Left lung (tissue), 4 donors: ENCODE measurements at regions not wholly inside any gene's neighbourhood (a gene's known extent, or its start where the extent isn't known, plus 50 kb on each side); places are given as distances from the start of the nearest gene placed in this dataset.
A peak's percentile ranks its signal among the peaks of the same experiment; 100 is the strongest.

Experiments
- ATAC-seq: fragments of 200-7000 bp; cut with Tn5 transposase; one replicate; pipeline ENCODE4 v1.9.1; 2020; ENCODE audit warnings: moderate library complexity
- DNase-seq, 4 donors: peaks; one replicate each; pipeline ENCODE4 v3.0.0-alpha.2; 2013 to 2020
- H3K27ac ChIP-seq, 2 donors: fragments of 200-600 bp; sonication (generic) in 1 of 2; one replicate each; pipeline versions ENCODE4 v1.5.0 to v1.8.0; 2020 to 2021
- H3K27me3 ChIP-seq, 2 donors: fragments of 200-600 bp; sonication (generic) in 1 of 2; one replicate each; pipeline versions ENCODE4 v1.5.0 to v1.8.0; 2020 to 2021
- H3K36me3 ChIP-seq, 2 donors: fragments of 200-600 bp; sonication (generic) in 1 of 2; one replicate each; pipeline versions ENCODE4 v1.5.0 to v1.8.0; 2020 to 2021
- H3K4me1 ChIP-seq, 2 donors: fragments of 200-600 bp; one replicate each; pipeline ENCODE4 v1.8.0; 2021
- H3K4me3 ChIP-seq, 2 donors: fragments of 200-600 bp; sonication (generic) in 1 of 2; one replicate each; pipeline versions ENCODE4 v1.5.0 to v1.8.0; 2020 to 2021; ENCODE audit warnings: mild to moderate bottlenecking in 1 of 2
- H3K9me3 ChIP-seq, 2 donors: fragments of 200-600 bp; sonication (generic) in 1 of 2; one replicate each; pipeline versions ENCODE4 v1.5.0 to v1.8.0; 2020 to 2021
- CTCF ChIP-seq, 2 donors: fragments of 200-600 bp; sonication (generic) in 1 of 2; IDR thresholded peaks; one replicate each; pipeline versions ENCODE4 v1.5.0 to v1.8.0; 2021; ENCODE audit warnings: antibody characterized with exemption in 2 of 2
- intact Hi-C, 2 donors: fragments of 100-400 bp; cut with DNase I; formaldehyde crosslinking; loops; one replicate each; pipeline versions ENCODE4 v1.11.2 to v1.14.2; 2022
- donor health status: DM: no; HTN: yes; CAD: no.
- donor health status: DM: no; HTN: no; CAD: no.

DNA sequence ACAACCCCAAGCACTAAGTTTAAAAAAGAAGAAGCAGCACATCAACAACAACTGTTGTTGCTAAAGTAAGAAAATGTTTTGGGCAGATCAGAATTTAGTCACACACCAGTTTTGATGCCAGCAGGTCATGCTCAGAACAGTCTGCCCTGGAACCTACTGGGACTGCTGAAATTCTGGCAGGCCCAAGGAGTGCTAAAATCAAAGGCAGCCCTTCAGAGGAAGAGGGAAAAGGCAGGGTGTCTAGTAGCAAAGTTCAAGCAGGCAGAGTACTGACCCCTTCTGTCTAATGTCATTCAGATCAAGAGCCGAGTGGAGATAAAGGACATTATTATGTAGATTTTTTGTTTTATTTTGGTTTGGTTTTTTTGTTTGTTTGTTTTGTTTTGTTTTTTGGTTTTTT is 96.6 kb upstream of the LOC128125822 start:
- no peaks in the 10 kb centered on the region for H3K36me3 ChIP-seq
- no peaks in the 10 kb centered on the region for H3K9me3 ChIP-seq
- TF ChIP-seq CTCF (IDR thresholded peaks at IDR 0.05), result no peak
- no peaks in the 10 kb centered on the region for H3K4me1 ChIP-seq
- ATAC-seq (no peak), DNase-seq (no peak)
- intact Hi-C loops, result no loop called here
- H3K27me3 ChIP-seq, result no peaks in the 10 kb centered on the region
- H3K4me3 ChIP-seq, result no peak overlapping the region
- no peak overlapping the region for H3K27ac ChIP-seq

DNA sequence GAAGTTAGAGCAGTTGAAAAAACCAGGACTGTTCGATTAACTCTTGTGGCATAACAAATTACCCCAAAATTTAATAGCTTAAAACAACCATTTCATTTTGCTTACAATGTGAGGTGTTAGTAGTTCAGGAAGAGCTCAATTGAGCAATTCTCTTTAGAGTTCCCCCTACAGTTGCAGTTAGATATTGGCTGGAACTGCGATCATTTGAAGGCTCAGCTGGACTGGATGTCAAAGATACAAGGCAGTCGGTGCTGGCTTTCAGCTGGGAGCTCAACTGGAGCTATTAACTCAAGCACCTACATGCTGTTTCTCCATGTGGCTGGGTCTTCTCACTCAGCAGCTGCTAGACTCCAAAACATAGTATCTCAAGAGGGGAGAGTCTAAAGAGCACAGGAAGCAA is 96.0 kb upstream of the LOC128125822 start:
- H3K9me3 ChIP-seq, result no peaks in the 10 kb centered on the region
- no peaks in the 10 kb centered on the region for H3K27me3 ChIP-seq
- no peaks in the 10 kb centered on the region for H3K4me1 ChIP-seq
- DNase-seq, result no peak
- H3K4me3 ChIP-seq, result no peak overlapping the region
- no peaks in the 10 kb centered on the region for H3K36me3 ChIP-seq
- H3K27ac ChIP-seq, result no peak overlapping the region
- peak; percentile 35 for ATAC-seq
- intact Hi-C loops, result no loop called here
- no peak for TF ChIP-seq CTCF (IDR thresholded peaks at IDR 0.05)

DNA sequence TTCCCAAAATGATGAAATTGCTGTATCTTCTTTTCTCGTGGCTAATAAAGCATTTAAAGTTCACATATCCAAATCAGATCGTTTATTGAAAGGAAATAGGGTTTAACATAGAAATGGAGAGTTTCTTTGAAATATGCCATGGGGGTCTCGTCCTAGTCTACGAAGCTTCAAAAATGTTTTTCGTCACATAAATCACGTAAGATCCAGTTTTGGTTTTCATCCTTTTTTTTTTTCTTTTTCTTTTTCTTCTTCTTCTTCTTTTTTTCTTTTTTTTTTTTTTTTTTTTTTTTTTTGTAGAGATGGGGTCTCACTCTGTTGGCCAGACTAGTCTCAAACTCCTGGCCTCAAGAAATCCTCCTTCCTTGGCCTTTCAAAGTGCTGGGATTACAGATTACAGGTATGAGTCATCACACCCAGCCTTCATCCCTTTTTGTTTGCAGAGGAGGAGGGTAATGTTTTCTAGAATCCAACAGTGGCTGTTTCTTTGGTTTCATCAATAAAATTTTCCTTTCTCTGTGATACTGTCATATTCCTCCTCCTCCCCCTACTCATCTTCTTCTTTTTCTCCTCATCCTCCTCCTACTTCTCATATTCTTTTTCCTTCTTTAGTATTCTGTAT is 94.7 kb upstream of the LOC128125822 start:
- Histone ChIP-seq H3K27me3 (no peaks in the 10 kb centered on the region), H3K27ac (no peak overlapping the region), H3K9me3 (no peaks in the 10 kb centered on the region), H3K4me3 (no peak overlapping the region), H3K4me1 (no peaks in the 10 kb centered on the region), H3K36me3 (no peaks in the 10 kb centered on the region)
- DNase-seq, result no peak
- no peak for ATAC-seq
- TF ChIP-seq CTCF (IDR thresholded peaks at IDR 0.05), result no peak
- intact Hi-C loops, result no loop called here

- H3K4me3 ChIP-seq, result no peak overlapping the region
- no peak overlapping the region for H3K27ac ChIP-seq
- H3K36me3 ChIP-seq, result no peaks in the 10 kb centered on the region
- DNase-seq (no peak), ATAC-seq (no peak)
- H3K9me3 ChIP-seq, result no peaks in the 10 kb centered on the region
- intact Hi-C loops, result no loop called here
- TF ChIP-seq CTCF (IDR thresholded peaks at IDR 0.05), result no peak
- no peaks in the 10 kb centered on the region for H3K4me1 ChIP-seq
- H3K27me3 ChIP-seq, result no peaks in the 10 kb centered on the region
Measured at GRCh38 chr6:63478734-63479133, 93.5 kb upstream of the LOC128125822 start.

DNA sequence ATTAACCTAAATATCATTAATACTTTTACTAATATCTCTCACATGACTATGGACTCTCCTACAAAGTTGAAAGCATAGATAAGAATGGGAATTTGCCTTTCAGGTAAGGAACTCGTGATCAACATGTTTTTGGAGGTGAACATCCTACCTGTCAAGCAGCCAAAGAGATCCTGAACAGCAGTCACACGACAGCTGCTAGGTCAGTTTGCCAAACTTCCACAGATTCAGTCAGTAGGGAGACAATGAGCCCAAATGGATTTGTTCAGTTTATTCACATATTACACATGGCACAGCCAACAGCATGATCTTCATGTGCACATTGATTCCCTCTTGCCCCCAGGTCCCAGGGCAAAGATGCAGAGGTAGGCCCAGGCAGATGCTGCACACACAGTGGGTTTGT is 86.1 kb upstream of the LOC128125822 start:
- no peak for DNase-seq
- no peak overlapping the region for H3K27ac ChIP-seq
- no peak for TF ChIP-seq CTCF (IDR thresholded peaks at IDR 0.05)
- H3K9me3 ChIP-seq, result no peaks in the 10 kb centered on the region
- ATAC-seq, result no peak
- no peaks in the 10 kb centered on the region for H3K36me3 ChIP-seq
- intact Hi-C loops, result no loop called here
- H3K27me3 ChIP-seq, result no peaks in the 10 kb centered on the region
- no peak overlapping the region for H3K4me3 ChIP-seq
- H3K4me1 ChIP-seq, result no peaks in the 10 kb centered on the region
